BJ (cell line): ENCODE measurements at regions not wholly inside any gene's neighbourhood (a gene's known extent, or its start where the extent isn't known, plus 50 kb on each side); places are given as distances from the start of the nearest gene placed in this dataset.
"Not testable (repeated sequence)": the region's sequence is repeated elsewhere in the genome, so short reads cannot be mapped to it uniquely, and the experiment has no call there.

Source experiments
- CTCF ChIA-PET: fragments of 350-600 bp; formaldehyde crosslinking; extraction: SDS; loops from one replicate; lab custom pipeline; 2021; ENCODE audit warnings: antibody characterized with exemption, inconsistent platforms; lab: Yijun Ruan, JAX
- POLR2A ChIA-PET: fragments of 300-600 bp; sonication (Branson Sonifier 250); formaldehyde crosslinking; extraction: SDS; loops from one replicate; lab custom pipeline; 2021; ENCODE audit warnings: antibody characterized with exemption; lab: Charles Lee
- DNase-seq: peaks from one replicate; pipeline ENCODE4 v3.0.0-alpha.2; 2011; ENCODE audit warnings: low read depth
- H3K27me3 ChIP-seq: 2 replicates; pipeline ENCODE4 v1.6.0; 2011; ENCODE audit warnings: low read length; ENCODE audit not compliant: control insufficient read depth, insufficient read depth
- H3K36me3 ChIP-seq: 2 replicates; pipeline ENCODE4 v1.5.1; 2011; ENCODE audit warnings: low read length; ENCODE audit not compliant: control insufficient read depth, insufficient read depth
- H3K4me3 ChIP-seq: 2 replicates; pipeline ENCODE4 v1.5.1; 2011; ENCODE audit warnings: low read depth, mild to moderate bottlenecking, control low read depth, low read length
- TF ChIP-seq, protein P1 (sequence below): IDR thresholded peaks from 2 replicates; pipeline ENCODE4 v1.5.1; 2011; ENCODE audit warnings: low read depth, mild to moderate bottlenecking, control low read depth, inconsistent platforms, low read length, moderate library complexity; ENCODE audit not compliant: insufficient read depth

DNA sequence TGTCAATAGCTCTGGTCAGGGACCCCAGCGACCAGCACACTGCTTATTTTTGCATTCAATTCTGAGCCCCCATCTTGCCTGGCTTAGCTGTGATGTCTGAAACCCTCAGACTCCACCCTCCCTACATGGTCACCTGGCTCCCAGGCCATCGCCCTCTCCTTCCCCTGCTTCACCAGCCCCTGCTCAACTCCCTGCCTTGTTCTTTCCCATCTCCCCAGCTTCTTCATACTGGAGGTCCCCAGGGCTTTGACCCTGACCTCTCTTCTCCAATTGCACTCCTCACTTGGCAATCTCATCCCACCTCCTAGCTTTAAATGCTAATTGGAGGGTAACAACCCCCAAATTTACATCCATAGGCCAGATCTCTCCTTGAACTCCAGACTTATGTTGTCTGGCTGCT is 84.3 kb upstream of the GNAZ start:
- ChIA-PET POLR2A (no interaction called here), CTCF (no interaction called here)
- no peak for DNase-seq
- H3K27me3 ChIP-seq = no peaks in the 10 kb centered on the region; the same call in 1 of the 2 replicates
- H3K4me3 ChIP-seq = no peak overlapping the region
- TF ChIP-seq, protein P1, sequence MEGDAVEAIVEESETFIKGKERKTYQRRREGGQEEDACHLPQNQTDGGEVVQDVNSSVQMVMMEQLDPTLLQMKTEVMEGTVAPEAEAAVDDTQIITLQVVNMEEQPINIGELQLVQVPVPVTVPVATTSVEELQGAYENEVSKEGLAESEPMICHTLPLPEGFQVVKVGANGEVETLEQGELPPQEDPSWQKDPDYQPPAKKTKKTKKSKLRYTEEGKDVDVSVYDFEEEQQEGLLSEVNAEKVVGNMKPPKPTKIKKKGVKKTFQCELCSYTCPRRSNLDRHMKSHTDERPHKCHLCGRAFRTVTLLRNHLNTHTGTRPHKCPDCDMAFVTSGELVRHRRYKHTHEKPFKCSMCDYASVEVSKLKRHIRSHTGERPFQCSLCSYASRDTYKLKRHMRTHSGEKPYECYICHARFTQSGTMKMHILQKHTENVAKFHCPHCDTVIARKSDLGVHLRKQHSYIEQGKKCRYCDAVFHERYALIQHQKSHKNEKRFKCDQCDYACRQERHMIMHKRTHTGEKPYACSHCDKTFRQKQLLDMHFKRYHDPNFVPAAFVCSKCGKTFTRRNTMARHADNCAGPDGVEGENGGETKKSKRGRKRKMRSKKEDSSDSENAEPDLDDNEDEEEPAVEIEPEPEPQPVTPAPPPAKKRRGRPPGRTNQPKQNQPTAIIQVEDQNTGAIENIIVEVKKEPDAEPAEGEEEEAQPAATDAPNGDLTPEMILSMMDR = no peak
- H3K36me3 ChIP-seq = no peaks in the 10 kb centered on the region

DNA sequence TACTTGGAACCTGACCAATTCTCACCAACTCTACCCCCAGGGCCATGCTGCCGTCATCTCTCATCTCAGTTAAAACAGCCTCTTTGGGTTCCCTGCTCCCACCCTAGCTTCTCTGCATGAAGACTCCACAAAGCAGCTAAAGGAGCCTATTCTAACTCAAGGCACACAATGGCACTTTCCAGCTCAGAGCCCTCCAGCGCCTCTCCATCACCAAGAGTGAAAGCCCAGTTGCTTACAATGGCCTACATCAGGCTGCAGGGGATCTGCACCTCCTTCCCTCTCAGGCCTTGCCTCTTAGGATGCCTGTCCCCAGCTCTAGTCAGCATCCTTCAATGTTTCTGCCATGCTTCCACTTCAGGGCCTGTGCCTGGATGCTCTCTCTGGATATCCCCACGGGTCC is 83.7 kb upstream of the GNAZ start:
- no peak overlapping the region for H3K4me3 ChIP-seq
- TF ChIP-seq, protein P1 = no peak
- H3K36me3 ChIP-seq = no peaks in the 10 kb centered on the region
- no peak for DNase-seq
- POLR2A ChIA-PET = no interaction called here
- CTCF ChIA-PET = no interaction called here
- no peaks in the 10 kb centered on the region; the same call in 1 of the 2 replicates for H3K27me3 ChIP-seq

DNA sequence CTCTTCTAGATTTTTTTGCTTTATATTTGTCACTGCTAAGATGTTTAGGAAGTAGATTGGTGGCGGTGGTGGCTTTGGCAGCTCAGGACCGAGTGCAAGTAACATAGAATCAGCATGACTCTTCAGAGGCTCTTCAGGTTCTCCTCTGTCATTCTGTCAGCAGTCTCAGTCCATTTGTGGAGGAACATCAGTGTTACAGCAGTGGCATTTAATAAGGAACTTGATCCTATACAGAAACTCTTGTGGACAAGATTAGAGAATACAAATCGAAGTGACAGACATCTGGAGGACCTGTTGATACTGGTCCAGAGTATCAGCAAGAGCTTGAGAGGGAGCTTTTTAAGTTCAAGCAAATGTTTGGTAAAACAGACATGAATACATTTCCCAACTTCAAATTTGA is 82.2 kb upstream of the GNAZ start:
- Histone ChIP-seq H3K4me3 (no peak overlapping the region), H3K36me3 (no peaks in the 10 kb centered on the region), H3K27me3 (no peaks in the 10 kb centered on the region; the same call in 1 of the 2 replicates)
- ChIA-PET POLR2A (no interaction called here), CTCF (no interaction called here)
- DNase-seq = no peak
- TF ChIP-seq, protein P1 = no peak

DNA sequence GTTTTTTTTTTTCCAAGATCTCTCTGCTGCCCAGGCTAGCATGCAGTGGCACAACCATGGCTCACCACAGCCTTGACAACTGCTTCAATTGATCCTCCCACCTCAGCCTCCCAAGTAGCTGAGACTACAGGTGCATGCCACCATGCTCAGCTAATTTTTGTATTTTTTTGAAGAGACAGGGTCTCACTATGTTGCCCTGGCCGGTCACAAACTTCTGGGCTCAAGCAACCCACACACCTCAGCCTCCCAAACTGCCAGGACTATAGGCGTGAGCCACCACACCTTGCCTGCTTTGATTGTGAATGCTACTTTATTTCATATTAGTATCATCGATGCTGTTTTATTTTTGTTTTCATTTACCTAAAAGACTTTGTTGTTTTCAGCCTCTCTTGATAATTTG is 81.5 kb upstream of the GNAZ start:
- Histone ChIP-seq H3K4me3 (no peak overlapping the region), H3K36me3 (no peaks in the 10 kb centered on the region), H3K27me3 (no peaks in the 10 kb centered on the region; the same call in 1 of the 2 replicates)
- TF ChIP-seq, protein P1 = no peak
- POLR2A ChIA-PET = no interaction called here
- CTCF ChIA-PET = no interaction called here
- DNase-seq = no peak

DNA sequence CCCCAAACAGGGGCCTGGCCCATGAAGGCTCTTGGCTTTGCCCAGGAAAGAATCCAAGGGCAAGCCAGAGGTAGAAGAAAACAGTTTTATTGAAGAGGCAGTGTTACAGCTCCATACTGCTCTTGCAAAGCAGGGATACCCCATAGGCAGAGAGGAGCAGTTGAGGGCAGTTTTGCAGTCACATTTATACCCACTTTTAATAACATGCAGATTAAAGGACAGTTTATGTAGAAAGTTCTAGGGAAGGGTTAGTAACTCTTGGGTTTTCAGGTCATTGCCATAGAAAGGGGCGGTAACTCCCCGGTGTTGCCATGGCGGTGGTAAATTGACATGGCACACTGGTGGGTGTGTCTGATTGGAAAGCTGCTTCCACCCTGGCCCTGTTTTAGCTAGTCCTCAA is 80.5 kb upstream of the GNAZ start:
- CTCF ChIA-PET = no interaction called here
- no peak for DNase-seq
- Histone ChIP-seq H3K4me3 (no peak overlapping the region), H3K36me3 (no peaks in the 10 kb centered on the region), H3K27me3 (no peaks in the 10 kb centered on the region; the same call in 1 of the 2 replicates)
- TF ChIP-seq, protein P1 = no peak
- POLR2A ChIA-PET = no interaction called here

DNA sequence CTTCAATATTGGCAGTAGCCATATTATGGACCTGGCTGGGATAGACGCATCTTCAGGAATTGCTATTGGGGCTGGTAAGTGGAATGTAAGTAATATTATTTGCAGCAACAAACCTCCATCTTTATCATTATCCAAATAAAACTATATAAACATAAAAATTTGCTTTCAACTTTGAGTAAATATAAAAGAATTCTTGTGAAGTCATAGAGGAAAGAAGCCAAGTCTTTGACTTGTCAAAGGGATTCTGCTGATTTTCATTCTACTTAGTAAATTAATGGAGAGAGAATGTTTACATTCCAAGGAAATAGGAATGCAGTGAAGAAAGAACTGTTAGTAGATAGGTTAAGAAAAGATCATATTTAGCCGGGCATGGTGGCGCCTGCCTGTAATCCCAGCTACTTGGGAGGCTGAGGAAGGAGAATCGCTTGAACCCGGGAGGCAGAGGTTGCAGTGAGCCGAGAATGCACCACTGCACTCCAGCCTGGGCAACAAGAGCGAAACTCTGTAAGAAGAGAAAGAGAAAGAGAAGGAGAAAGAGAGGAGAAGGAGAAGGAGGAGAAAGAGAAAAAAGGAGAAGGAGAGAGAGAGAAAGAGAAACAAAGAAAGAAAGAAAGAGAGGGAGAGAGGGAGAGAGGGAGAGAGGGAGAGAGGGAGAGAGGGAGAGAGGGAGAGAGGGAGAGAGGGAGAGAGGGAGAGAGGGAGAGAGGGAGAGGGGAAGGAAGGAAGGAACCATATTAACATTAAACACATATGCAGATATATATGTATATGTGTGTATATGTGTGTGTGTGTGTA is 79.4 kb upstream of the GNAZ start:
- H3K27me3 ChIP-seq, H3K36me3 ChIP-seq, CTCF ChIA-PET, H3K4me3 ChIP-seq, DNase-seq, POLR2A ChIA-PET: not testable (repeated sequence)
